Cardiac muscle cell (in vitro differentiated cells and primary cell): ENCODE measurements at regions not wholly inside any gene's neighbourhood (a gene's known extent, or its start where the extent isn't known, plus 50 kb on each side); places are given as distances from the start of the nearest gene placed in this dataset.

Experiments
- DNase-seq, 2 donors: peaks; one replicate each; pipeline versions ENCODE4 v3.0.0 to v3.0.0-alpha.2; 2010 to 2017; ENCODE audit warnings: low read depth in 1 of 2, low spot score in 1 of 2
- H3K27ac ChIP-seq: fragments of 200-600 bp; sonication (generic); 2 replicates; pipeline ENCODE4 v1.5.1; 2016
- H3K27me3 ChIP-seq: fragments of 200-600 bp; sonication (generic); 2 replicates; pipeline ENCODE4 v1.6.0; 2016; ENCODE audit warnings: control low read depth
- H3K36me3 ChIP-seq: fragments of 200-600 bp; sonication (generic); 2 replicates; pipeline ENCODE4 v1.5.1; 2016; ENCODE audit warnings: control low read depth
- H3K4me1 ChIP-seq: fragments of 200-600 bp; sonication (generic); 2 replicates; pipeline ENCODE4 v1.8.1; 2017; ENCODE audit warnings: low read depth, mild to moderate bottlenecking, mixed run types
- H3K4me3 ChIP-seq: fragments of 200-600 bp; sonication (generic); 2 replicates; pipeline ENCODE4 v1.5.1; 2016; ENCODE audit warnings: mild to moderate bottlenecking
- H3K9me3 ChIP-seq: fragments of 200-600 bp; sonication (generic); 2 replicates; pipeline ENCODE4 v1.5.1; 2017; ENCODE audit warnings: low read depth, mild to moderate bottlenecking, control low read depth
- CTCF ChIP-seq: IDR thresholded peaks from 2 replicates; pipeline ENCODE4 v1.5.1; 2012; ENCODE audit warnings: low read depth, mild to moderate bottlenecking, low read length

DNA sequence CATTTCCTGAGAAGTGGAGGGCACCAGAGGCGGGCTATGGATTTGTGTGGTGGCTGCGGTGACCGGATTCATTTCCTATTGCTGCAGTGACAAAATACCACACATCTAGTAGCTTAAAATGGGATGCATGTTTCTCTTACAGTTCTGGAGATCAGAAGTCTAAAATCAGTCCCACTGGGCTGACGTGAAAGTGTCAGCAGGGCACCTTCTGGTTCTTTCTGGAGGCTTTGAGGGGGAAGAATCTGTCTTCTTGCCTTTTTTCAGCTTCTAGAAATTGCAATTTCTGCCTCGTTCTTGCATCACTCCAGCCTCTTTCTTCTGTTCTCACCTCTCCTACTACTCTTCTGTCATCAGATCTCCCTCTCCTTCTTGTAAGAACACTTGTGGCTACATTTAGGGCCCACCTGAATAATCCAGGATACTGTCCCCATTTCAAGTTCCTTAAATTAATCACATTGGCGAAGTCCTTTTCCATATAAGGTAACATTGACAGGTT lies 111.2 kb downstream of the MARCHF4 start:
- Histone ChIP-seq H3K4me1 (no peaks in the 10 kb centered on the region), H3K36me3 (no peaks in the 10 kb centered on the region), H3K27ac (no peak overlapping the region), H3K4me3 (no peak overlapping the region), H3K9me3 (no peaks in the 10 kb centered on the region), H3K27me3 (peaks cover 7% of the 10 kb centered on the region)
- TF ChIP-seq CTCF, result no peak
- DNase-seq, result no peak

DNA sequence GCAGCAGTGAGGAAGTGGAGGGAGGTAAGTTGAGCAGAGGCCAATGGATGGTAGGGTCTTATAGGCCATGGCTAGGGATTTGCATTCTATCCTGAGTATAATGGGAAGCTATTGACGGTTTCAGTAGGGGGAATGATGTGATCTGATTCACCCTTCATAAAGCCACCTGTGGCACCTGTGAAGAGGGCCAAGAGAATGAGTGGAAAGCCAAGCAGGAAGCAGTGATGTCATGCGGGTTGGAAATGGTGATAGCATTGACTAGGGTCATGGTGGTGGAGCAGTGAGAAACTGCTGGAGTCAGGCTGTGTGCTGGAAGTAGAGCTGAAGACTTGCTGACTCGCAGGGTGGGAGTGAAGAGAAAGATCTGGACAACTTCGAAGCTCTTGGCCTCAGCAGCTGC lies 111.7 kb downstream of the MARCHF4 start:
- H3K27ac ChIP-seq, result no peak overlapping the region
- no peaks in the 10 kb centered on the region for H3K9me3 ChIP-seq
- DNase-seq, result no peak
- no peak overlapping the region for H3K4me3 ChIP-seq
- TF ChIP-seq CTCF, result no peak
- H3K4me1 ChIP-seq, result no peaks in the 10 kb centered on the region
- peaks cover 7% of the 10 kb centered on the region for H3K27me3 ChIP-seq
- H3K36me3 ChIP-seq, result no peaks in the 10 kb centered on the region

- Histone ChIP-seq H3K27me3 (peaks cover 6% of the 10 kb centered on the region), H3K4me1 (no peaks in the 10 kb centered on the region), H3K4me3 (no peak overlapping the region), H3K27ac (no peak overlapping the region), H3K9me3 (no peaks in the 10 kb centered on the region), H3K36me3 (no peaks in the 10 kb centered on the region)
- no peak for TF ChIP-seq CTCF
- no peak for DNase-seq
These were observed 113.2 kb downstream of the MARCHF4 start for GRCh38 chr2:216259081-216259480.

DNA sequence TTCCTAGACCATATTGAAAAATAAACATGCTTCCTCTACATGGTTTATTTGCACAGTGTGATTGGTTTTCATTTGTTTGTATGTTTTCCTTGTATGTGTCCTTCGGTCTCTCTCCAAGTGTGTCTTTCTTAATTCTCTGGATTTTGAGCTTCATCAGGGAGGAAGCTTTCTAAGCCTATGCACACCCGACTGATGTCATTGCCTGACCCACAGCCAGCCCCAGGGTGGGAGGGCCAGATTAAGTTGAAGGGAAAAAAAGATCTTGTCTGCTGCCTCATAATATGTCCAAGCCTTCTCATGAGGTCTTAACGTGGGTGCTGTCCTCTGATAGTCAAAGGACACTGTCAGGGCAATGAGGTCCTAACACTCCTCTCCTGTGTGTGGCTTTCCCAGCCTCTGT lies 115.2 kb downstream of the MARCHF4 start:
- no peaks in the 10 kb centered on the region for H3K36me3 ChIP-seq
- no peak overlapping the region for H3K4me3 ChIP-seq
- no peak for DNase-seq
- H3K9me3 ChIP-seq, result no peaks in the 10 kb centered on the region
- no peaks in the 10 kb centered on the region for H3K27me3 ChIP-seq
- TF ChIP-seq CTCF, result no peak
- H3K4me1 ChIP-seq, result no peaks in the 10 kb centered on the region
- H3K27ac ChIP-seq, result no peak overlapping the region
